CD4-positive, alpha-beta T cell (primary cell): ENCODE measurements at regions not wholly inside any gene's neighbourhood (a gene's known extent, or its start where the extent isn't known, plus 50 kb on each side); places are given as distances from the start of the nearest gene placed in this dataset.

Experiments
- ATAC-seq: fragments of 200-7000 bp; cut with Tn5 transposase; one replicate; pipeline ENCODE4 v1.10.0; 2022; ENCODE audit warnings: mild to moderate bottlenecking; ENCODE audit not compliant: poor library complexity
- CTCF ChIA-PET: fragments of 350-600 bp; sonication (Branson Sonifier 250); formaldehyde crosslinking; loops from one replicate; lab custom pipeline; 2021; ENCODE audit warnings: antibody characterized with exemption, inconsistent platforms; lab: Charles Lee
- POLR2A ChIA-PET: fragments of 350-600 bp; sonication (Branson Sonifier 250); formaldehyde crosslinking; loops from one replicate; lab custom pipeline; 2021; ENCODE audit warnings: antibody characterized with exemption, inconsistent platforms; lab: Charles Lee
- DNase-seq, 14 experiments: peaks; one replicate each; pipeline ENCODE4 v3.0.0-alpha.2; 2013 to 2020; ENCODE audit warnings: mixed read lengths in 2 of 14
- H3K27ac ChIP-seq, 2 donors: one replicate each; pipeline versions ENCODE4 v1.5.1 to v1.7.0; 2013; ENCODE audit warnings: low read length in 2 of 2, low read depth in 1 of 2, mild to moderate bottlenecking in 1 of 2
- H3K27me3 ChIP-seq, 2 experiments: 1 replicate in 1 of 2; 2 replicates in 1 of 2; pipeline versions ENCODE4 v1.6.1 to v1.7.0; 2013; ENCODE audit warnings: low read length in 2 of 2, control low read depth in 1 of 2, mild to moderate bottlenecking in 1 of 2, moderate library complexity in 1 of 2; ENCODE audit not compliant: insufficient read depth in 2 of 2, control insufficient read depth in 1 of 2
- H3K36me3 ChIP-seq: one replicate; pipeline ENCODE4 v1.6.1; 2013; ENCODE audit warnings: low read length, control low read depth; ENCODE audit not compliant: insufficient read depth
- H3K4me1 ChIP-seq: one replicate; pipeline ENCODE4 v1.6.1; 2013; ENCODE audit warnings: low read length, control low read depth; ENCODE audit not compliant: insufficient read depth
- H3K4me3 ChIP-seq: one replicate; pipeline ENCODE4 v1.5.1; 2013; ENCODE audit warnings: mild to moderate bottlenecking, low read length, moderate library complexity
- H3K9me3 ChIP-seq, 2 experiments: 1 replicate in 1 of 2; 2 replicates in 1 of 2; pipeline versions ENCODE4 v1.6.1 to v1.7.0; 2013; ENCODE audit warnings: low read length in 2 of 2, mild to moderate bottlenecking in 2 of 2, control low read depth in 1 of 2, moderate library complexity in 1 of 2; ENCODE audit not compliant: control insufficient read depth in 1 of 2, insufficient read depth in 1 of 2
- H3K27ac Mint-ChIP-seq: one replicate; pipeline ENCODE4 v1.8.0; 2020; ENCODE audit warnings: mixed read lengths
- H3K27me3 Mint-ChIP-seq: one replicate; pipeline ENCODE4 v1.8.0; 2021; ENCODE audit warnings: mixed read lengths
- H3K36me3 Mint-ChIP-seq: one replicate; pipeline ENCODE4 v1.8.0; 2021; ENCODE audit warnings: low read depth, mixed read lengths
- H3K4me1 Mint-ChIP-seq: one replicate; pipeline ENCODE4 v1.8.0; 2021; ENCODE audit warnings: low read depth, mixed read lengths
- H3K4me3 Mint-ChIP-seq: one replicate; pipeline ENCODE4 v1.8.0; 2020; ENCODE audit warnings: mild to moderate bottlenecking, mixed read lengths
- H3K9me3 Mint-ChIP-seq: one replicate; pipeline ENCODE4 v1.8.0; 2020; ENCODE audit warnings: mixed read lengths
- intact Hi-C, 2 experiments: fragments of 100-400 bp; cut with DNase I in 1 of 2; cut with micrococcal nuclease in 1 of 2; formaldehyde crosslinking; loops; one replicate each; pipeline versions ENCODE4 v1.15.1 to v1.9.0; 2023 to 2025; cut with DNase I, micrococcal nuclease
- TF ChIP-seq, protein P1 (sequence below): fragments of 200-600 bp; IDR thresholded peaks from one replicate; pipeline ENCODE4 v1.8.0; 2022; ENCODE audit warnings: antibody characterized with exemption, mild to moderate bottlenecking

DNA sequence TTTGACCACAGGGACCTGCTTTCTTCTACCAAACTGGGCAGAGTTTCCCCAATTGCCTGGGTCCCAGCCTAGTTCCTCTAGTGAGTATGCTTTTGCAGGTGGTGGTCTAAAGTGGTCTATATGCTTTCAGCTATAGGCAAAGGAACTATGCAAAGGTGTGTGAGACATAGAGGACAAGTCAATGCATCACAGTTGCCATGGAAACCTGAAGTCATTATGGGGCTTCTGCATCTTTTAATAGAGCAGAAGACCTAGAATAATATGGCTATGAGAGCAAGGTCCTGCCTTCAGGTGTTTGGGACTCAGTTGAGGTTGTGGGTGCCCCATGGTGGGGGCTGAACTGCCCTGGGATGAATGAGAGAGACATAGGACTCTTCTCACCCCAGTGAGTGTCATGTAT lies 92.1 kb upstream of the RAB40AL start:
- Mint-ChIP-seq H3K4me1 (no peaks in the 10 kb centered on the region), H3K4me3 (no peak overlapping the region), H3K36me3 (peaks cover 3% of the 10 kb centered on the region), H3K27me3 (no peaks in the 10 kb centered on the region), H3K27ac (no peak overlapping the region), H3K9me3 (no peaks in the 10 kb centered on the region)
- Histone ChIP-seq H3K9me3 (no peaks in the 10 kb centered on the region), H3K36me3 (no peaks in the 10 kb centered on the region), H3K4me3 (no peak overlapping the region), H3K4me1 (no peaks in the 10 kb centered on the region), H3K27me3 (no peaks in the 10 kb centered on the region), H3K27ac (no peak overlapping the region)
- DNase-seq (no peak), ATAC-seq (no peak)
- intact Hi-C loops, result no loop called here
- POLR2A ChIA-PET, result no interaction called here
- TF ChIP-seq, protein P1, sequence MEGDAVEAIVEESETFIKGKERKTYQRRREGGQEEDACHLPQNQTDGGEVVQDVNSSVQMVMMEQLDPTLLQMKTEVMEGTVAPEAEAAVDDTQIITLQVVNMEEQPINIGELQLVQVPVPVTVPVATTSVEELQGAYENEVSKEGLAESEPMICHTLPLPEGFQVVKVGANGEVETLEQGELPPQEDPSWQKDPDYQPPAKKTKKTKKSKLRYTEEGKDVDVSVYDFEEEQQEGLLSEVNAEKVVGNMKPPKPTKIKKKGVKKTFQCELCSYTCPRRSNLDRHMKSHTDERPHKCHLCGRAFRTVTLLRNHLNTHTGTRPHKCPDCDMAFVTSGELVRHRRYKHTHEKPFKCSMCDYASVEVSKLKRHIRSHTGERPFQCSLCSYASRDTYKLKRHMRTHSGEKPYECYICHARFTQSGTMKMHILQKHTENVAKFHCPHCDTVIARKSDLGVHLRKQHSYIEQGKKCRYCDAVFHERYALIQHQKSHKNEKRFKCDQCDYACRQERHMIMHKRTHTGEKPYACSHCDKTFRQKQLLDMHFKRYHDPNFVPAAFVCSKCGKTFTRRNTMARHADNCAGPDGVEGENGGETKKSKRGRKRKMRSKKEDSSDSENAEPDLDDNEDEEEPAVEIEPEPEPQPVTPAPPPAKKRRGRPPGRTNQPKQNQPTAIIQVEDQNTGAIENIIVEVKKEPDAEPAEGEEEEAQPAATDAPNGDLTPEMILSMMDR, result no peak
- CTCF ChIA-PET, result no interaction called here

DNA sequence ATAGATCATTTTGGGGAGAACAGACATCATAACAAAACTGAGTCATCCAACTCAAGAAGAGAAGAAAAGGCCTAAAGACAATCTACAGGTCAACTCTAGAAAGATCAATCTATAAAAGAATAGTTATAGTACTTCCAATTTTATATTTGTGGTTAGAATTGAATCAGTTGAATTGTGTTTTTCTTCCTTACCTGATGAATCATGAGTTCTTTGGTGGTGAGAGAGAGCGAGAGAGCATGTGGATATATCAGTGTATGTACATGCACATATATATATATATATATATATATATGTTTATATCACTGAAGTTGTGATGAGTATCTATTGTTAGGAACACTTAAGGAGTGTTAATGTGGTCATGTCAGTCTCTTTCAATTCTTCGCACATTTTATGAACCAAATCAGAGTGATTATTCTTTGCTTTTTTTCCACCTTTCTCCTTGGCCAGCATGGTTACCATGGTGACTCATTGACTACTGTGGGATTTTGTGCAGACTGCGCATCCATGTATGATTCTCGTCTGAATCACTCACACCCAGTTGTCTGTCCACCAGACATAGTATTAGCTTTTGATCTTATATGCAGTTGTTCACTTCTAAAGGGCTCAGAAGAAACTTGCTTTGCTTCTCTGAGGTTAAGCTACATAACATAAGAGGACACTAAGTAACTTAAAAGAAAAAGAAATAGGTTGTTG lies 90.4 kb upstream of the RAB40AL start:
- H3K27me3 Mint-ChIP-seq, result no peaks in the 10 kb centered on the region
- Histone ChIP-seq H3K9me3 (no peaks in the 10 kb centered on the region), H3K4me1 (no peaks in the 10 kb centered on the region), H3K27me3 (no peaks in the 10 kb centered on the region), H3K27ac (no peak overlapping the region), H3K4me3 (no peak overlapping the region), H3K36me3 (no peaks in the 10 kb centered on the region)
- H3K9me3 Mint-ChIP-seq, result no peaks in the 10 kb centered on the region
- TF ChIP-seq, protein P1, result no peak
- no peak overlapping the region for H3K4me3 Mint-ChIP-seq
- peaks cover 3% of the 10 kb centered on the region for H3K36me3 Mint-ChIP-seq
- ATAC-seq, result no peak
- ChIA-PET CTCF (no interaction called here), POLR2A (no interaction called here)
- no peaks in the 10 kb centered on the region for H3K4me1 Mint-ChIP-seq
- DNase-seq, result no peak
- intact Hi-C loops, result no loop called here
- H3K27ac Mint-ChIP-seq, result no peak overlapping the region

DNA sequence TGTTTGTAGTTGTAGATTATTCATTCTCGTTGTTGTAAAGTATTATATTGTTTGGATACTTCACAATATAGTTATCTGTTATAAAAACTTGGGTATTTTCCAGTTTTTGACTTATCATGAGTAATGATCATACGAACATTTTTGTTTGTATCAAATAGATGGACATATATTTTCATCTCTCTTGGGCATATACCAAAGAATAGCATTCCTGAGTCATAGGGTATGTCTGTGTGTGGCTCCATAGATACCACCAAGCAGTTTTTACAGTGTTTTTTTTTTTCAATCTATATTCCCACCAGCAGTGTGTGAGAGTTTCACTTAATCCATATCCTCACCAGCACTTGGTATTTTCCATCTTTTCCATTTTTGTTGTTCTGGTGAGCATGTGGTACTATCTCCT lies 89.7 kb upstream of the RAB40AL start:
- DNase-seq, result no peak
- Mint-ChIP-seq H3K27me3 (no peaks in the 10 kb centered on the region), H3K9me3 (no peaks in the 10 kb centered on the region), H3K36me3 (peaks cover 3% of the 10 kb centered on the region), H3K4me3 (no peak overlapping the region), H3K27ac (no peak overlapping the region), H3K4me1 (no peaks in the 10 kb centered on the region)
- intact Hi-C loops, result no loop called here
- TF ChIP-seq, protein P1, result no peak
- no peaks in the 10 kb centered on the region for H3K36me3 ChIP-seq
- H3K4me3 ChIP-seq, result no peak overlapping the region
- CTCF ChIA-PET, result no interaction called here
- H3K4me1 ChIP-seq, result no peaks in the 10 kb centered on the region
- POLR2A ChIA-PET, result no interaction called here
- no peak for ATAC-seq
- H3K27ac ChIP-seq, result no peak overlapping the region
- H3K27me3 ChIP-seq, result no peaks in the 10 kb centered on the region
- no peaks in the 10 kb centered on the region for H3K9me3 ChIP-seq
